ENCODE measurements at regions not wholly inside any gene's neighbourhood (a gene's known extent, or its start where the extent isn't known, plus 50 kb on each side); places are given as distances from the start of the nearest gene placed in this dataset.

DNA sequence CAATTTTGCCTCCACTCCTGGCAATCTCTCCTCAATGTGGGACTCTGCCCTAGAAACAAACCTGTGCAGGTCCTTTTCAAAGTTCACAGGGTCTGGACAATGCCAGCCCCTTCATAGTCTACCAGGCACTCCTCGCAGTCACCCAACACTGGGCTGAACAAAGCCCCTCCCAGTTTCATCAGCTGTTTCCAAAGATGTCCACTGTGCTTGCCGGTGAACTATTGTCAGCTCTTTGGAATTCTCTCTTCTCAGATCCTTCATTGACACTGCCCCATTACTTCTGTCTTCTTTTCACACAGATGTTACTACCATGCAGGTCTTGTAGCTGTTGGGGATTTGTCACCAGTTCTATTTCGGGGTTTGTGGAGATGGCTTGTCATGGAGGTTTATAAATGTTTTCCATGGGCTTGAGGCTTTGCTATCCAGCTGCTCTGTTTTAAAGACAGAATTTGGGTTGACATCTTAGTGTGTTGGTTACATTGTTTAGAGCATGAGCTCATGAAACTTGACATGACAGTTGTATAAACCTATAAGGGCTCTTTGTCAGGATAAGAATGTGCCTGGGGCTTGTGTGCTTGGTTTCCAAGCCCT lies 77.3 kb upstream of the DHRS4 start:
- no peak for TF ChIP-seq YY1 (IDR thresholded peaks at IDR 0.05; ENCODE audit: insufficient read depth, insufficient read length)
- no peak for TF ChIP-seq SUZ12 (IDR thresholded peaks at IDR 0.05; ENCODE audit: extremely low read depth, insufficient read depth, insufficient read length)

All from NT2/D1 (cell line).